K562 (cell line): ENCODE measurements at regions not wholly inside any gene's neighbourhood (a gene's known extent, or its start where the extent isn't known, plus 50 kb on each side); places are given as distances from the start of the nearest gene placed in this dataset.

ENCODE experiments used
- ARID4B ChIP-seq: sonication (generic); formaldehyde crosslinking; IDR thresholded peaks from 2 replicates; pipeline ENCODE4 v1.8.0; 2022; ENCODE audit warnings: mild to moderate bottlenecking, missing genetic modification reagents
- CEBPG ChIP-seq, 3 experiments: fragments of 200-800 bp in 1 of 3; sonication (Bioruptor generic) in 1 of 3; sonication (generic) in 1 of 3; formaldehyde crosslinking in 1 of 3; IDR thresholded peaks in 2 of 3; conservative IDR thresholded peaks in 1 of 3; 2 replicates each; pipeline versions ENCODE4 v1.6.1 to v1.8.0; 2016 to 2022; ENCODE audit warnings: missing compliant biosample characterization in 2 of 3, missing genetic modification characterization in 2 of 3, mild to moderate bottlenecking in 1 of 3, missing genetic modification reagents in 1 of 3
- HNRNPK ChIP-seq: fragments of 200-400 bp; formaldehyde crosslinking; IDR thresholded peaks from one replicate; pipeline ENCODE4 v1.6.1; 2018; ENCODE audit warnings: mild to moderate bottlenecking, low read depth, low read length; ENCODE audit not compliant: poor library complexity, severe bottlenecking
- KLF1 ChIP-seq: fragments of 450-650 bp; IDR thresholded peaks from 2 replicates; pipeline ENCODE4 v1.6.1; 2016; ENCODE audit warnings: missing genetic modification characterization, missing compliant biosample characterization
- KLF13 ChIP-seq: fragments of 450-650 bp; IDR thresholded peaks from 2 replicates; pipeline ENCODE4 v1.6.1; 2016; ENCODE audit warnings: missing genetic modification characterization, low read depth, mild to moderate bottlenecking, missing compliant biosample characterization, moderate library complexity, borderline replicate concordance
- MEIS2 ChIP-seq: fragments of 450-650 bp; IDR thresholded peaks from 2 replicates; pipeline ENCODE4 v1.6.1; 2014; ENCODE audit warnings: mild to moderate bottlenecking; ENCODE audit not compliant: partially characterized antibody
- NR1H2 ChIP-seq: sonication (generic); formaldehyde crosslinking; IDR thresholded peaks from 2 replicates; pipeline ENCODE4 v1.4.0; 2020; ENCODE audit warnings: mild to moderate bottlenecking, missing genetic modification reagents
- PHF21A ChIP-seq: fragments of 450-650 bp; IDR thresholded peaks from 2 replicates; pipeline ENCODE4 v1.6.1; 2017; ENCODE audit warnings: low read depth, borderline replicate concordance
- PHTF2 ChIP-seq: fragments of 250-450 bp; sonication (Bioruptor Pico); IDR thresholded peaks from 2 replicates; pipeline ENCODE4 v1.5.0; 2021; ENCODE audit warnings: mild to moderate bottlenecking
- ZNF644 ChIP-seq: fragments of 200-800 bp; sonication (Bioruptor generic); IDR thresholded peaks from 2 replicates; pipeline ENCODE4 v1.6.1; 2016; ENCODE audit warnings: low read depth, missing genetic modification characterization, missing compliant biosample characterization
- TF ChIP-seq, protein P1 (sequence below), 2 experiments: fragments of 450-650 bp; formaldehyde crosslinking in 1 of 2; IDR thresholded peaks; 2 replicates each; pipeline versions ENCODE4 v1.4.0 to v1.6.1; 2014 to 2020; ENCODE audit warnings: mild to moderate bottlenecking in 2 of 2, borderline replicate concordance in 1 of 2, low read depth in 1 of 2

GRCh38 chr16:85553436-85554113 lies 59.5 kb upstream of the GSE1 start (continued):
- TF ChIP-seq ARID4B (CRISPR knock-in tag) (peak; percentile 73), ZNF644 (tag) (no peak; the same call in 1 of the 2 replicates), KLF13 (tag) (no peak; the same call in 1 of the 2 replicates), PHTF2 (CRISPR knock-in tag) (no peak), NR1H2 (CRISPR knock-in tag) (0 out of 2 replicates have a peak, but pooled peaks have one; percentile 68), MEIS2 (peak; percentile 25), HNRNPK (peak; percentile 32), CEBPG (CRISPR knock-in tag; IDR thresholded peaks at IDR 0.05) (peak; percentile 48; the same call in 1 of the 2 replicates), CEBPG (tag; conservative IDR thresholded peaks at IDR 0.05 in 1 of 2, IDR thresholded peaks at IDR 0.05 in 1 of 2) (no peak), PHF21A (peak; percentile 49; the same call in 1 of the 2 replicates), KLF1 (tag) (peak; percentile 91)
- TF ChIP-seq, protein P1, sequence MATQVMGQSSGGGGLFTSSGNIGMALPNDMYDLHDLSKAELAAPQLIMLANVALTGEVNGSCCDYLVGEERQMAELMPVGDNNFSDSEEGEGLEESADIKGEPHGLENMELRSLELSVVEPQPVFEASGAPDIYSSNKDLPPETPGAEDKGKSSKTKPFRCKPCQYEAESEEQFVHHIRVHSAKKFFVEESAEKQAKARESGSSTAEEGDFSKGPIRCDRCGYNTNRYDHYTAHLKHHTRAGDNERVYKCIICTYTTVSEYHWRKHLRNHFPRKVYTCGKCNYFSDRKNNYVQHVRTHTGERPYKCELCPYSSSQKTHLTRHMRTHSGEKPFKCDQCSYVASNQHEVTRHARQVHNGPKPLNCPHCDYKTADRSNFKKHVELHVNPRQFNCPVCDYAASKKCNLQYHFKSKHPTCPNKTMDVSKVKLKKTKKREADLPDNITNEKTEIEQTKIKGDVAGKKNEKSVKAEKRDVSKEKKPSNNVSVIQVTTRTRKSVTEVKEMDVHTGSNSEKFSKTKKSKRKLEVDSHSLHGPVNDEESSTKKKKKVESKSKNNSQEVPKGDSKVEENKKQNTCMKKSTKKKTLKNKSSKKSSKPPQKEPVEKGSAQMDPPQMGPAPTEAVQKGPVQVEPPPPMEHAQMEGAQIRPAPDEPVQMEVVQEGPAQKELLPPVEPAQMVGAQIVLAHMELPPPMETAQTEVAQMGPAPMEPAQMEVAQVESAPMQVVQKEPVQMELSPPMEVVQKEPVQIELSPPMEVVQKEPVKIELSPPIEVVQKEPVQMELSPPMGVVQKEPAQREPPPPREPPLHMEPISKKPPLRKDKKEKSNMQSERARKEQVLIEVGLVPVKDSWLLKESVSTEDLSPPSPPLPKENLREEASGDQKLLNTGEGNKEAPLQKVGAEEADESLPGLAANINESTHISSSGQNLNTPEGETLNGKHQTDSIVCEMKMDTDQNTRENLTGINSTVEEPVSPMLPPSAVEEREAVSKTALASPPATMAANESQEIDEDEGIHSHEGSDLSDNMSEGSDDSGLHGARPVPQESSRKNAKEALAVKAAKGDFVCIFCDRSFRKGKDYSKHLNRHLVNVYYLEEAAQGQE (IDR thresholded peaks at IDR 0.05; ENCODE audit: borderline replicate concordance) = peak; percentile 84
- TF ChIP-seq, protein P1 (CRISPR knock-in tag; IDR thresholded peaks at IDR 0.05; ENCODE audit: low read depth) = peak; percentile 85
